CD4-positive, alpha-beta T cell treated with Interleukin-15 for 1 hour (primary cell): ENCODE measurements at regions not wholly inside any gene's neighbourhood (a gene's known extent, or its start where the extent isn't known, plus 50 kb on each side); places are given as distances from the start of the nearest gene placed in this dataset.

Experiments used
- DNase-seq: peaks from one replicate; pipeline ENCODE4 v3.0.0-alpha.2; 2020

GRCh38 chr10:131676800-131677421 is 223.9 kb upstream of the PPP2R2D start:
- peak; percentile 1 for DNase-seq

GRCh38 chr10:131677671-131678070 is 223.1 kb upstream of the PPP2R2D start:
- DNase-seq = peak; percentile 6

- no peak for DNase-seq
These were observed 222.6 kb upstream of the PPP2R2D start for GRCh38 chr10:131678171-131678570.

GRCh38 chr10:131678613-131679012 is 222.2 kb upstream of the PPP2R2D start:
- peak; percentile 7 for DNase-seq

- DNase-seq = no peak
These were observed 220.9 kb upstream of the PPP2R2D start for GRCh38 chr10:131679926-131680325.

- no peak for DNase-seq
These were observed 219.7 kb upstream of the PPP2R2D start for GRCh38 chr10:131681122-131681521.

GRCh38 chr10:131681656-131682055 is 219.2 kb upstream of the PPP2R2D start:
- no peak for DNase-seq

GRCh38 chr10:131682271-131682962 is 218.4 kb upstream of the PPP2R2D start:
- no peak for DNase-seq

GRCh38 chr10:131683281-131683861 is 217.4 kb upstream of the PPP2R2D start:
- DNase-seq = no peak

- no peak for DNase-seq
These were observed 216.9 kb upstream of the PPP2R2D start for GRCh38 chr10:131683941-131684340.

- DNase-seq = no peak
These were observed 215.8 kb upstream of the PPP2R2D start for GRCh38 chr10:131685007-131685406.

GRCh38 chr10:131685576-131685975 is 215.2 kb upstream of the PPP2R2D start:
- no peak for DNase-seq

- no peak for DNase-seq
These were observed 213.9 kb upstream of the PPP2R2D start for GRCh38 chr10:131686781-131687420.

GRCh38 chr10:131688304-131688703 is 212.5 kb upstream of the PPP2R2D start:
- DNase-seq = no peak

GRCh38 chr10:131689016-131689415 is 211.8 kb upstream of the PPP2R2D start:
- DNase-seq = no peak

GRCh38 chr10:131689486-131689885 is 211.3 kb upstream of the PPP2R2D start:
- no peak for DNase-seq

GRCh38 chr10:131689954-131690757 is 210.7 kb upstream of the PPP2R2D start:
- no peak for DNase-seq

- no peak for DNase-seq
These were observed 210.0 kb upstream of the PPP2R2D start for GRCh38 chr10:131690805-131691239.

- DNase-seq = no peak
These were observed 209.2 kb upstream of the PPP2R2D start for GRCh38 chr10:131691481-131692090.

- no peak for DNase-seq
These were observed 208.6 kb upstream of the PPP2R2D start for GRCh38 chr10:131692176-131692575.

- no peak for DNase-seq
These were observed 208.0 kb upstream of the PPP2R2D start for GRCh38 chr10:131692686-131693334.

- no peak for DNase-seq
These were observed 207.0 kb upstream of the PPP2R2D start for GRCh38 chr10:131693766-131694165.
